Ascending aorta (tissue), 2 donors: ENCODE measurements at regions not wholly inside any gene's neighbourhood (a gene's known extent, or its start where the extent isn't known, plus 50 kb on each side); places are given as distances from the start of the nearest gene placed in this dataset.

Experiments
- DNase-seq, 2 donors: peaks; one replicate each; pipeline ENCODE4 v3.0.0-alpha.2; 2019; ENCODE audit warnings: low spot score in 2 of 2
- H3K27ac ChIP-seq, 2 donors: fragments of 200-600 bp; sonication (generic); one replicate each; pipeline ENCODE4 v1.5.1; 2016 to 2017; ENCODE audit warnings: mild to moderate bottlenecking in 1 of 2
- H3K27me3 ChIP-seq: fragments of 200-600 bp; sonication (generic); one replicate; pipeline ENCODE4 v1.5.1; 2017
- H3K36me3 ChIP-seq, 2 donors: fragments of 200-600 bp; sonication (generic); one replicate each; pipeline ENCODE4 v1.5.1; 2016
- H3K4me1 ChIP-seq, 2 donors: fragments of 200-600 bp; sonication (generic); one replicate each; pipeline ENCODE4 v1.5.1; 2016 to 2017; ENCODE audit warnings: mild to moderate bottlenecking in 1 of 2
- H3K4me3 ChIP-seq, 2 donors: fragments of 200-600 bp; sonication (generic); one replicate each; pipeline ENCODE4 v1.5.1; 2016 to 2017; ENCODE audit warnings: mild to moderate bottlenecking in 1 of 2
- H3K9me3 ChIP-seq, 2 donors: fragments of 200-600 bp; sonication (generic); one replicate each; pipeline ENCODE4 v1.5.1; 2016
- CTCF ChIP-seq, 3 experiments: fragments of 200-600 bp in 2 of 3; fragments of 450-650 bp in 1 of 3; sonication (generic) in 2 of 3; IDR thresholded peaks; one replicate each; pipeline ENCODE4 v1.5.1; 2016 to 2019; ENCODE audit warnings: antibody characterized with exemption in 3 of 3, mild to moderate bottlenecking in 1 of 3, moderate library complexity in 1 of 3
- intact Hi-C: fragments of 100-400 bp; cut with DNase I; formaldehyde crosslinking; loops from one replicate; pipeline ENCODE4 v1.15.1; 2023

GRCh38 chr17:34728771-34729310 is 149.5 kb downstream of the TMEM132E start:
- no peaks in the 10 kb centered on the region for H3K4me1 ChIP-seq
- no peak overlapping the region for H3K27ac ChIP-seq
- no peak for DNase-seq
- no peaks in the 10 kb centered on the region for H3K36me3 ChIP-seq
- intact Hi-C loops, result no loop called here
- no peaks in the 10 kb centered on the region for H3K27me3 ChIP-seq
- TF ChIP-seq CTCF (IDR thresholded peaks at IDR 0.05), result no peak
- no peaks in the 10 kb centered on the region for H3K9me3 ChIP-seq
- H3K4me3 ChIP-seq, result no peak overlapping the region

- no peaks in the 10 kb centered on the region for H3K27me3 ChIP-seq
- DNase-seq, result no peak
- intact Hi-C loops, result no loop called here
- no peaks in the 10 kb centered on the region for H3K4me1 ChIP-seq
- no peaks in the 10 kb centered on the region for H3K36me3 ChIP-seq
- no peak overlapping the region for H3K27ac ChIP-seq
- no peak for TF ChIP-seq CTCF (IDR thresholded peaks at IDR 0.05)
- no peaks in the 10 kb centered on the region for H3K9me3 ChIP-seq
- no peak overlapping the region for H3K4me3 ChIP-seq
Measured at GRCh38 chr17:34727601-34728000, 148.2 kb downstream of the TMEM132E start.

GRCh38 chr17:34726536-34727384 is 147.4 kb downstream of the TMEM132E start:
- no peak for DNase-seq
- H3K27ac ChIP-seq, result no peak overlapping the region
- no peaks in the 10 kb centered on the region for H3K9me3 ChIP-seq
- H3K4me3 ChIP-seq, result no peak overlapping the region
- no peaks in the 10 kb centered on the region for H3K36me3 ChIP-seq
- no peaks in the 10 kb centered on the region for H3K27me3 ChIP-seq
- TF ChIP-seq CTCF (IDR thresholded peaks at IDR 0.05), result no peak
- H3K4me1 ChIP-seq, result no peaks in the 10 kb centered on the region
- intact Hi-C loops, result no loop called here

- Histone ChIP-seq H3K4me1 (no peaks in the 10 kb centered on the region), H3K27ac (no peak overlapping the region), H3K9me3 (no peaks in the 10 kb centered on the region), H3K27me3 (no peaks in the 10 kb centered on the region), H3K36me3 (no peaks in the 10 kb centered on the region), H3K4me3 (no peak overlapping the region)
- TF ChIP-seq CTCF (IDR thresholded peaks at IDR 0.05), result no peak
- intact Hi-C loops, result no loop called here
- DNase-seq, result no peak
Measured at GRCh38 chr17:34725725-34726124, 146.3 kb downstream of the TMEM132E start.

GRCh38 chr17:34725008-34725407 is 145.6 kb downstream of the TMEM132E start:
- intact Hi-C loops, result no loop called here
- no peak for TF ChIP-seq CTCF (IDR thresholded peaks at IDR 0.05)

More at GRCh38 chr17:34725008-34725407, 145.6 kb downstream of the TMEM132E start:
- no peak overlapping the region for H3K4me3 ChIP-seq
- H3K27me3 ChIP-seq, result no peaks in the 10 kb centered on the region
- H3K27ac ChIP-seq, result no peak overlapping the region
- DNase-seq, result no peak
- no peaks in the 10 kb centered on the region for H3K36me3 ChIP-seq
- no peaks in the 10 kb centered on the region for H3K9me3 ChIP-seq
- H3K4me1 ChIP-seq, result no peaks in the 10 kb centered on the region
